ENCODE measurements at regions not wholly inside any gene's neighbourhood (a gene's known extent, or its start where the extent isn't known, plus 50 kb on each side); places are given as distances from the start of the nearest gene placed in this dataset.

DNA sequence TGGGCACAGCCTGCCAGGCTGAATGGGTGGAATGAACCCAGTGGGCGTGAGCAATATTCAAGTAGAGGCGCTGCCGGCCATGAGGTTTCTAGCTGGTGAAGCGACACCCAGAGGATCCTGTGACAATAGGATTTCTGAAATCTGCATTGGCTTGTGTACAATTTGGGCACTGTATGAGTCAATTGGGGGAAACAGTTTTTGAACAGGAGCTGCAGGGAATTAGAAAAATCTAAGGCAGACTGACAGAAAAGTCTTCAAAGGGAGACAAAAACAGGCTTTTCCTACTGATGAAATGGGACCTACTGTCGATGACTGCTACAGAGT lies 145.2 kb downstream of the GPCPD1 start:
- TF ChIP-seq CTCF (conservative IDR thresholded peaks at IDR 0.05 in 1 of 2, IDR thresholded peaks at IDR 0.05 in 1 of 2; ENCODE audit: extremely low read depth in 1 of 2, insufficient read depth in 1 of 2, low read depth in 1 of 2, low read length in 2 of 2): no peak
- TF ChIP-seq EZH2 (IDR thresholded peaks at IDR 0.05; ENCODE audit: borderline replicate concordance, low read length): no peak
